Astrocyte (in vitro differentiated cells and primary cell): ENCODE measurements at regions not wholly inside any gene's neighbourhood (a gene's known extent, or its start where the extent isn't known, plus 50 kb on each side); places are given as distances from the start of the nearest gene placed in this dataset.

Source experiments
- DNase-seq: peaks from one replicate; pipeline ENCODE4 v3.0.0-alpha.2; 2010; ENCODE audit warnings: low read depth
- FAIRE-seq: peaks from 2 replicates; lab custom pipeline; 2011; peaks lifted over from hg19 to GRCh38; lab: Jason Lieb, UNC
- H2AFZ ChIP-seq: 2 replicates; pipeline ENCODE4 v1.6.0; 2012; ENCODE audit warnings: low read depth, low read length, inconsistent platforms
- H3K27ac ChIP-seq: 2 replicates; pipeline ENCODE4 v1.5.1; 2011; ENCODE audit warnings: low read depth, low read length, inconsistent platforms
- H3K27me3 ChIP-seq: 2 replicates; pipeline ENCODE4 v1.6.0; 2011; ENCODE audit warnings: low read length, inconsistent platforms; ENCODE audit not compliant: insufficient read depth
- H3K36me3 ChIP-seq: 2 replicates; pipeline ENCODE4 v1.5.1; 2011; ENCODE audit warnings: low read length, inconsistent platforms; ENCODE audit not compliant: insufficient read depth
- H3K4me1 ChIP-seq: 2 replicates; pipeline ENCODE4 v1.5.1; 2011; ENCODE audit warnings: low read length, inconsistent platforms; ENCODE audit not compliant: insufficient read depth
- H3K4me2 ChIP-seq: 2 replicates; pipeline ENCODE4 v1.6.0; 2012; ENCODE audit warnings: low read length, inconsistent platforms
- H3K4me3 ChIP-seq: 2 replicates; pipeline ENCODE4 v1.5.1; 2011; ENCODE audit warnings: low read depth, mild to moderate bottlenecking, low read length, inconsistent platforms; ENCODE audit not compliant: insufficient read depth
- H3K79me2 ChIP-seq: 2 replicates; pipeline ENCODE4 v1.6.0; 2012; ENCODE audit warnings: mild to moderate bottlenecking, low read length, inconsistent platforms; ENCODE audit not compliant: insufficient read depth
- H3K9ac ChIP-seq: 2 replicates; pipeline ENCODE4 v1.6.0; 2012; ENCODE audit warnings: mild to moderate bottlenecking, low read length, inconsistent platforms
- H3K9me3 ChIP-seq: 2 replicates; pipeline ENCODE4 v1.5.1; 2012; ENCODE audit warnings: low read depth, mild to moderate bottlenecking, low read length, inconsistent platforms; ENCODE audit not compliant: insufficient read depth
- H4K20me1 ChIP-seq: 2 replicates; pipeline ENCODE4 v1.6.0; 2012; ENCODE audit warnings: low read length, inconsistent platforms; ENCODE audit not compliant: insufficient read depth
- H3K27ac Mint-ChIP-seq: one replicate; pipeline ENCODE4 v1.8.0; 2021; ENCODE audit warnings: mild to moderate bottlenecking, mixed read lengths; ENCODE audit not compliant: unreplicated experiment
- H3K27me3 Mint-ChIP-seq: one replicate; pipeline ENCODE4 v1.8.0; 2021; ENCODE audit warnings: low read depth, mixed read lengths; ENCODE audit not compliant: unreplicated experiment
- H3K36me3 Mint-ChIP-seq: one replicate; pipeline ENCODE4 v1.8.0; 2021; ENCODE audit warnings: low read depth, mixed read lengths; ENCODE audit not compliant: unreplicated experiment
- H3K4me1 Mint-ChIP-seq: one replicate; pipeline ENCODE4 v1.8.0; 2021; ENCODE audit warnings: low read depth, mixed read lengths; ENCODE audit not compliant: unreplicated experiment
- H3K4me3 Mint-ChIP-seq: one replicate; pipeline ENCODE4 v1.8.0; 2021; ENCODE audit warnings: mild to moderate bottlenecking, moderate library complexity, mixed read lengths; ENCODE audit not compliant: unreplicated experiment
- H3K9me3 Mint-ChIP-seq: one replicate; pipeline ENCODE4 v1.8.0; 2021; ENCODE audit warnings: mild to moderate bottlenecking, mixed read lengths; ENCODE audit not compliant: unreplicated experiment
- CTCF ChIP-seq: IDR thresholded peaks from 2 replicates; pipeline ENCODE4 v1.5.1; 2011; ENCODE audit warnings: low read depth, mild to moderate bottlenecking, inconsistent platforms, low read length, moderate library complexity; ENCODE audit not compliant: insufficient read depth
- EZH2 ChIP-seq: IDR thresholded peaks from 2 replicates; pipeline ENCODE4 v1.6.1; 2012; ENCODE audit warnings: mild to moderate bottlenecking, low read length, inconsistent platforms; ENCODE audit not compliant: insufficient read depth

GRCh38 chr3:87410110-87410509, 133.7 kb upstream of the POU1F1 start:
- Mint-ChIP-seq H3K27ac (peak overlapping the region; percentile 15), H3K27me3 (no peaks in the 10 kb centered on the region), H3K9me3 (peaks cover 4% of the 10 kb centered on the region), H3K4me3 (no peak overlapping the region), H3K36me3 (no peaks in the 10 kb centered on the region), H3K4me1 (peaks cover 14% of the 10 kb centered on the region)
- no peaks in the 10 kb centered on the region for H3K27me3 ChIP-seq
- peak overlapping the region; percentile 32 for H3K4me2 ChIP-seq
- peak; percentile 96 for DNase-seq
- no peak overlapping the region for H3K4me3 ChIP-seq
- H3K79me2 ChIP-seq = no peaks in the 10 kb centered on the region
- TF ChIP-seq EZH2 = no peak
- H3K4me1 ChIP-seq = peaks cover 3% of the 10 kb centered on the region
- no peak overlapping the region for H3K27ac ChIP-seq
- no peak overlapping the region for H2AFZ ChIP-seq
- no peak overlapping the region for H3K9ac ChIP-seq
- no peaks in the 10 kb centered on the region for H3K9me3 ChIP-seq
- peak; percentile 88 for FAIRE-seq
- H4K20me1 ChIP-seq = no peaks in the 10 kb centered on the region
- H3K36me3 ChIP-seq = no peaks in the 10 kb centered on the region

GRCh38 chr3:87398168-87398801, 121.9 kb upstream of the POU1F1 start:
- no peak for DNase-seq
- no peak for FAIRE-seq
- no peak for TF ChIP-seq EZH2
- TF ChIP-seq CTCF = no peak
- no peak overlapping the region for H3K9ac ChIP-seq
- H3K27ac Mint-ChIP-seq = no peak overlapping the region
- H3K36me3 ChIP-seq = no peaks in the 10 kb centered on the region
- no peaks in the 10 kb centered on the region for H3K27me3 Mint-ChIP-seq
- H3K4me2 ChIP-seq = no peak overlapping the region
- H3K4me3 Mint-ChIP-seq = no peak overlapping the region
- H3K4me1 Mint-ChIP-seq = no peaks in the 10 kb centered on the region
- no peak overlapping the region for H3K27ac ChIP-seq
- H3K36me3 Mint-ChIP-seq = no peaks in the 10 kb centered on the region
- no peaks in the 10 kb centered on the region for H3K79me2 ChIP-seq
- H2AFZ ChIP-seq = no peak overlapping the region
- no peak overlapping the region for H3K4me3 ChIP-seq
- no peaks in the 10 kb centered on the region for H3K9me3 ChIP-seq
- no peaks in the 10 kb centered on the region for H4K20me1 ChIP-seq
- H3K4me1 ChIP-seq = peaks cover 4% of the 10 kb centered on the region
- H3K9me3 Mint-ChIP-seq = peaks cover 2% of the 10 kb centered on the region
- H3K27me3 ChIP-seq = no peaks in the 10 kb centered on the region

- FAIRE-seq (peak; percentile 58), DNase-seq (peak; percentile 58)
- peaks cover 4% of the 10 kb centered on the region for H3K4me1 ChIP-seq
- H3K27ac ChIP-seq = peak overlapping the region; percentile 40
- no peaks in the 10 kb centered on the region for H3K27me3 ChIP-seq
- no peaks in the 10 kb centered on the region for H3K9me3 ChIP-seq
- H3K4me3 Mint-ChIP-seq = no peak overlapping the region
- no peaks in the 10 kb centered on the region for H3K27me3 Mint-ChIP-seq
- no peak overlapping the region for H3K4me3 ChIP-seq
- no peaks in the 10 kb centered on the region for H4K20me1 ChIP-seq
- TF ChIP-seq CTCF (no peak), EZH2 (no peak)
- peaks cover 2% of the 10 kb centered on the region for H3K9me3 Mint-ChIP-seq
- no peaks in the 10 kb centered on the region for H3K4me1 Mint-ChIP-seq
- H3K36me3 Mint-ChIP-seq = no peaks in the 10 kb centered on the region
- H2AFZ ChIP-seq = no peak overlapping the region
- H3K79me2 ChIP-seq = no peaks in the 10 kb centered on the region
- H3K36me3 ChIP-seq = no peaks in the 10 kb centered on the region
- peak overlapping the region; percentile 13 for H3K9ac ChIP-seq
- no peak overlapping the region for H3K27ac Mint-ChIP-seq
- peak overlapping the region; percentile 56 for H3K4me2 ChIP-seq
Measured at GRCh38 chr3:87397211-87397610, 120.8 kb upstream of the POU1F1 start.
